ENCODE measurements at regions not wholly inside any gene's neighbourhood (a gene's known extent, or its start where the extent isn't known, plus 50 kb on each side); places are given as distances from the start of the nearest gene placed in this dataset.

DNA sequence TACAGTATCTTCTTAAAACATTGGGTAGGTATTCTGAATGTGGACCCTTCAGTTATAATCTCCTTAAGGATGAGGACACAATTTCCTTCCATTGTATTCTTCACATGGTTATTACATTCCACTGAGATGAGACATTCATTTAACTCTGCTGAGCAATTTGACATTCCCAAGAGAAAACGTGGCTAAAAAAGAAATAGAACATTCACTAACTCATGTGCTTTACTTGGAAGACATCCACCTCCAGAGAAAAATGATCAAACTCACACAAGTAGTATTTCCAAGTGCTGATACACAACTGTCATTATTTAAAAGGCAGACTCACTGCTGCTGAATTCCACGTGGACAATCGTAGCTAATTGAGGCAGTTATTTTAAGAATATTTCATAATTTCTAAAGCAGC, 227.9 kb upstream of the ANKRD50 start:
- no peak for TF ChIP-seq POLR2AphosphoS5 (IDR thresholded peaks at IDR 0.05; ENCODE audit: low read depth, low read length)
- no peak for TF ChIP-seq TAF1 (IDR thresholded peaks at IDR 0.05; ENCODE audit: borderline replicate concordance, insufficient read depth, low read length)
